ENCODE measurements at regions not wholly inside any gene's neighbourhood (a gene's known extent, or its start where the extent isn't known, plus 50 kb on each side); places are given as distances from the start of the nearest gene placed in this dataset.
"Not testable (repeated sequence)": the region's sequence is repeated elsewhere in the genome, so short reads cannot be mapped to it uniquely, and the experiment has no call there.

- DNase-seq (ENCODE audit: extremely low read depth, low read depth): no peak
Observed at GRCh38 chr18:29488617-29489016, 1311.7 kb upstream of the CDH2 start.

DNA sequence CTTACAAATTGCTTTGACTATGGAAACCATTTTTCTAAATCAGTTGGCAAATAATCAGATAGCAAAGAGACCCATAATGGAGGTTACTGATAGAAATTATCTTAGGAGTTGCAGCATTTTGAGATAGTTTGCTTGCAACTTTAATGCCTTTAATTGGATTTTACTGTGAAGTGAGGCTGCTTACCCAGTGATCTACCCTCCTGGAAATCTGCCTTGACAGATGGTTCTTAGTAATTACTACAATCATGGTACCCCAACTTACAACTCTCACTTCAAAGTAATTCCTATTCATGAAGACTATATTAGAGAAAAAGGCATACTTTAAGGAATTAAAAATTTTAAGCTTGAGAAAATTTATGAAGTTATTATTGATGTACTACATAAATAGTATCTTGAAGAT, 1288.6 kb upstream of the CDH2 start:
- no peak for DNase-seq (ENCODE audit: extremely low read depth, low read depth)

DNA sequence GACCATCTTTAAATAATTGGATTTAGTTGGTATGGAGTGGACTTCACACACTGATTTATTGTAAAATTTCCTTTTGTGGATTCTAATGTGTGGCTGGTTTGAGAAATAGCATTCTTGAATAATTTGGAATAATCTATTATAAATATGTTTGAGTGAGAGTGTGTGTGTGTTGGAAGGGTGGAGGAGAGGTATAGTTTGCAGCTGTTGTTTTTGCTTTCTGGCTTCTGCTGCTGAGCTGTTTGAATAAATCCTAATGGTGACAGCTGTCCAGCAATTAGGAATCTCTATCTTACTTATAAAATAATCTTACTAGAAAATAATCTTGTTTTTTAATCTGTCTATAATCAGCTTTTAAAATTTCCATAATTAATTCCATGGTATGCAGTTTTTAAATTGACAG, 1283.0 kb upstream of the CDH2 start:
- DNase-seq (ENCODE audit: extremely low read depth, low read depth): no peak

DNA sequence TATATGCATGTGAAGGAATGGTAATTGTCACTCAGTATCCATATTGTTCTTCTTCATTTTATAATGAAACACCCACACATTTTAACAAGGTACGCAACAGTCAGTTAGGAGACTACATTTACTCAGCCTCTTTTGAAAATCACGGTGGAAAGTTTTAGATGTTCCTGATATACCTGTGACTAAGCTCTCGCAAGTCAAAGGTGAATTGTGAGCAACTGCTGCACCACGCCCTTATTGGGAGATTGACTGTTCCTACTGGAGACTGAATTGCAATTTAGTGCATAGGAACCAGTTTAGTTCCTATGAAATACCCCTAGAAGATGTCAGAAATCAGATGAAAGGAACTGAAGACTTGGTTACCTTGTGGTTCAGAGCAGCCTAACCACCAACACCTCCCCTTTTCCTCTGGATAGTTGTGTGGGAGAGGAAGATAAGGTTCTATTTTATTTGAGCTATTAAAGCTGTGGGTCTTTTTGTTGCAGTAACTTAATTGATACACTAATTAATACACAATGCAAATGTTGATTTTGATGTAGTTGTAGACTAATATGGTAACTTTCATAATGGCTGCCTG, 1280.5 kb upstream of the CDH2 start:
- no peak for DNase-seq (ENCODE audit: extremely low read depth, low read depth)

- DNase-seq (ENCODE audit: extremely low read depth, low read depth): no peak
Observed at GRCh38 chr18:29449424-29449823, 1272.5 kb upstream of the CDH2 start.

- DNase-seq (ENCODE audit: extremely low read depth, low read depth): no peak
Observed at GRCh38 chr18:29439398-29439797, 1262.5 kb upstream of the CDH2 start.

DNA sequence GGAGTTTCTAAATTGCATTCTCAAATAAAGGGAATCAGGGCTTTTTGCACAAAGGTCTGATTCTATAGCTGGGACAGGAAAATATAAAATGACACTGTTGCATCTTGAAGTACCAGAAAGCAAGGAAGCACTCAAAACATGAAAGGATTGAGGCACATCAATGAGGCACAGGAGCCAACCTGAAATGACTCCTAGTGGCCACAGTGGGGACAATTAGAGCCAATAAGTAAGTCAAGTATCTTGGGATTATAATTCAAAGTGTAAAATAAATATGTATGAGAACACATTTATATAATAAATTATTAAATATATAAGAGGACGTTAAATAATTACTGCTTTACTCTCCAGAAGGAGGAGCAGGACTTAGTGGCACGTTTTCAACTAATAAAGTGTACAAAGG, 1259.5 kb upstream of the CDH2 start:
- no peak for DNase-seq (ENCODE audit: extremely low read depth, low read depth)

- no peak for DNase-seq (ENCODE audit: extremely low read depth, low read depth)
Observed at GRCh38 chr18:29434650-29435049, 1257.7 kb upstream of the CDH2 start.

- DNase-seq (ENCODE audit: extremely low read depth, low read depth): no peak
Observed at GRCh38 chr18:29430416-29430815, 1253.5 kb upstream of the CDH2 start.

DNA sequence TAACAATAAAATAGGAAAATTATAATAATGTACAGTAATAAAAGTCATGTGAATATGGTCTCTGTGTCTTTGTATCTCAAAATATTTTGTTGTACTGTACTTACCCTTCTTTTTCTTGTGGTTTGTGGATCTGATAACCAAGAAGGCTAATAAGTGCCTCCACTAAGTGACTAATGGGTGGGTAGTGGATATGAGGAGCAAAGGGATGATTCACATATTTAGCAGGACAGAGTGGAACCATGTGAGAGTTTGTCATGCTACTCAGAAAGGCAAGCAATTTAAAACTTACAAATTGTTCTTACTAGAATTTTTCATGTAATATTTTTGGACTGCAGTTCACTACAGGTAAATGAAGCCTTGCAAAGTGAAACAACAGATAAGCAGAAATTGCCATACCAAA, 1241.2 kb upstream of the CDH2 start:
- no peak for DNase-seq (ENCODE audit: extremely low read depth, low read depth)

GRCh38 chr18:29406996-29407395, 1230.1 kb upstream of the CDH2 start:
- DNase-seq (ENCODE audit: extremely low read depth, low read depth): no peak

GRCh38 chr18:29397536-29397935, 1220.6 kb upstream of the CDH2 start:
- DNase-seq (ENCODE audit: extremely low read depth, low read depth): no peak

DNA sequence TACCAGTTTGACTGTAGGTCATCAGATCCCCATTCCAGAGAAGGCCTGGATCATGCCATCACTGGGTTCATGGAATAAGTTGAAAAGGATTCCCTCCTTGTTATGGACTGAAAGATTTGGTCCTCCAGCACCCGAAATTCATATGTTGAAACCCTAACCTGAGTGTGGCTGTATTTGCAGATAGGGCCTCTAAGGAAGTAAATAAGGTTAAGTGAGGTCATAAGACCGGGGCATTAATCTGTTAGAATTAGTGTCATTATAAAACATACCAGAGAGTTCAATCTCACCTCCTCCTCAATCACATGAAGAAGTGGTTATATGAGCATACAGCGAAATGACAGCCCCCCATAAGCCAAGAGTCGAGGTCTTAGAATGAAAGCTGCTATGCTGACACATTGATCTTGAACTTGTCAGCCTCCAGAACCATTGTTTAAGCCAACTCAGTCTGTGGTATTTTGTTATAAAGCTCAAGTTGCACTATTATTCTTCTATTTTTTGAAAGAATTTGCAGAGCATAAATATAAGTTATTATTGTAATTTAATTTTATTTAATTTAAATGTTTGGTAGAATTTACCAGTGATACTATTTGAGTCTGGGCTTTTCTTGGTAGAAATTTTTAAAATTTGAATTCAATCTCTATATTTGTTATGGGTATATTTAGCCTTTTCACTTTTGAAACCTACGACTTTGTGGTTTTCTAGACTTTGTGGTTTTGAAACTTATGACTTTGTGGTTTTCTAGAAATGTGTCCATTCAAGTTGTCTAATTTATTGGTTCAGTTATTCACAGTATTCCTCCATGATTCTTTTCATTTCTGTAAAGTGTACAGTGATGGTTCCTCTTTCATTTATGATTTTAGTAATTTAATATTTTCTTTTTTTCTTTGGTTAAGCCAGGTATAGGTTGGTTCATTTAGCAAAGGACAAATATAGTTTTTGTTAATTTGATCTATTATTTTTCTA, 1206.7 kb upstream of the CDH2 start:
- no peak for DNase-seq (ENCODE audit: extremely low read depth, low read depth)

GRCh38 chr18:29378651-29379136, 1201.8 kb upstream of the CDH2 start:
- no peak for DNase-seq (ENCODE audit: extremely low read depth, low read depth)

DNA sequence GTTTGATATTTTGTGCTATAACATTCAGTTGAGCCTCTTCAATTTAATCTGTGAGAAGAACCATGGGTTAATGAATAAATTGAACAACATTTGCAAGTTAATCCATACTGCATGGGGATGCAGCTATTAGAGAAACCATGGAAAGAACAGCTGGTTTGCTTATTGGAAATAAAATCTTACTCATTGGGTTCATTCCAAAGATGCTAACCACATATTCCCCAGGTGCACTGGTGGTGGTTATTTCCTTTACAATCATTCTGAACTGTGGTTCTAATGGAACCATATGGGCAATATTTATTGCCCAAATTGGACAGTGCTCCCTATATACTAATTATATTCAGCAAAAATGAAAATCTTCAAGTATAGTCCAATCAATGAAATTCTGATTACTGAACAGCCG, 1200.4 kb upstream of the CDH2 start:
- no peak for DNase-seq (ENCODE audit: extremely low read depth, low read depth)

DNA sequence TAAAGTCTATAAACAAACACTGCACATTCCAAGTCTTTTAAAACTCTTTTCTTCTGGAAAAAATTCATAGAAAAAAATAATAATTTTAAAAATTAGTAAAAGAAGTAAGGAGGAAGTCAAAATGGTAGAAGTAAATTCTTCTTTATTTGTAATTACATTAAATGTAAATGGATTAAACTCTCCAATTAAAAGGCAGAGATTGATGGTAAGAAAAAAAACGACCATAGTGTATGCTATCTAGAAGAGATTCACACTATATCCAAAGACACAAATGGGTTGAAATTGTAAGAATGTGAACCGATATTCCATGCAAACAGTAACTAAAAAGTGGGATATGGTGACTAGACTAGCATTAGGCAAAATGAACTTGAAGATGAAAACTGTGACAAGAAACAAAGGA, 1196.1 kb upstream of the CDH2 start:
- no peak for DNase-seq (ENCODE audit: extremely low read depth, low read depth)

DNA sequence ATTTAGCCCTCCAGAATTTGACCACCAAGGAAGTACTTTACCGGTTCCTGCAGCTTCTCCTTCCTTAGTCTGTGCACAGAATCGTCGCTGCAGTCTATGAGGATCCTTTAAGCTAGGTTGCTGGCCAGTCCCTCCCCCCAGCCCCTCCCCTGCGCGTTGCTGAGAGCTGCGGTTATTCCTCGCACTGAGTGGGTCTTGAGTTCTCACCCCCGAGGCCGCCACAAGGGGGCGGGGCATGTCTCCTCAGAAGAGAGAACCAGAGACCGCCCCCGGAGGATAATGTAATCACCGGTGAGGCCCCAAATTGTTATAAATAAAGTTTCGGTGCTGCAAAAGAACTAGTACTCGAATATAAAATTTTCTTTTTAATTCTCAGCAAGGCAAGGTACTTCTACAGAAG, 1184.9 kb upstream of the CDH2 start:
- DNase-seq (ENCODE audit: extremely low read depth, low read depth): no peak

DNA sequence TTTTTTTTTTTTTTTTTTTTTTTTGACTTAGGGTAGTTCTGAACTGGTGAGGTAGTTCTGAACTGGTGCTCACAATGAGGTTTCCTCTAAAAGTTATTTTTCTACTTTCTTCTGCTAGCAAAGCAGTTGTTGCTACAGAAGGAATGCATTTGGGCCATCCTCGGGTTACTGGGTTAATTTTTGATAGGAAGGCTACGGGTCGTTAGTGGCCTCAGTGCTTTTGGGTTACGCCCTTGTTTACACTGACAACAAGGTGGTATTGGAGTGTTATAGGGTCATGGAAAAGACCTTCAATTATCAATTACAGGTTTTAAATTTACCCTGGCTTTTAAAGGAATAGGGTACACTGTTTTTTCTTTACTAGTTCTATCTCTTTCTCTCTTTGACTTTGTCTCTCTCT, 1183.7 kb upstream of the CDH2 start:
- not testable (repeated sequence) for DNase-seq (ENCODE audit: extremely low read depth, low read depth)

DNA sequence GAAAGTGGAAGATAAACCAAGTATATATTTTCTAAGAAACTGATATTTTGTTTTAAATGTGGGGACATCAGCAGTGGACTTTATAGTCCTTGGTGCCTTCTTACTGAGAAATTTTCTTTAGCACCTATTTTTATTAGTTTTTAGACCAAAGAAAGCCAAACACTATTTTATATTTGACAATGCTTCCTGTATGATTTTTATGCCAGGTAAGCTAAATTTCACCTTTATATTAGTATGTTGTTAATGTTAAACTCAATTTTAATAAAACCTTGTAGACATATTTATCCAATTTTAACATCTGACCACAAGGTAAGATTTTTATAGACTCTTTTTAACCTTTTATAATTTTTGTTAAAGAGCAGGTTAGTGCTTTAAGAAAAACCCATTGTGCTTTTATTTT, 1182.3 kb upstream of the CDH2 start:
- DNase-seq (ENCODE audit: extremely low read depth, low read depth): not testable (repeated sequence)

DNA sequence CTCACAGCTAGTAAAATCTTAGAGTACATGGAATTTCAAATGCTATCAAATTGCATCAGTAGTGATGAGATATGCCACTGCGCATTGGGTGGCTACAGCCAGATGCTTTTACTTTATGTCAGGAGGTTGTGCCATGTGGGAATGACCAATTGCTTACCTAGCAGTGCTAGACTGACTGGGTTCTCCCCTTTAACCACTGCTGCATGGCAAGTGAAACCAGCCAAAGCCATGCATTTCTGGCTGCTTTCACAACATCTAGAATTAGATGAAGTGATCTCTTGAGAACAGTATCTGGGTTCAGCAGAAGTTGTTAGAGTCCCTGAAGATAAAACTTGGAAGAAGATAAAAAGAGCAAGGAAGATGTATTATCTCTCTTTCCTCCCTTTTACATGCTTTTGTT, 1174.2 kb upstream of the CDH2 start:
- DNase-seq (ENCODE audit: extremely low read depth, low read depth): no peak

DNA sequence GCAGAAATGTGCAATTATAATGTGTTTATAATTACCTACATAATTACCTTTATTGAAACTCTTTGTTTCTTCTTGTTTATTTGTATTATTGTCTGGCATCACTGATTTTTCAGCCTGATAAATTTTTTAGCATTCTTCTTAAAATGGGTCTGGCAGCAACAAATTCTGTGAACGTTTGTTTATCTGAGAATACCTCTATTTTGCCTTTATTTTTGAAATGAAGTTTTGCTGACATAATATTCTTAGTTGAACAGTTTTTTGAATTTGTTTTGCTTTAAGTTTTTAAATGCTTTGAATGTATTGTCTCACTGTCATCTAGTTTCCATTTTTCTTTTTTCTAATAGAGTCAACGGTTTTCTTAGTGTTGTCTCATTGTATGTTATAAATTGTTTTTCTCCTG, 1152.0 kb upstream of the CDH2 start:
- DNase-seq (ENCODE audit: extremely low read depth, low read depth): no peak

DNA sequence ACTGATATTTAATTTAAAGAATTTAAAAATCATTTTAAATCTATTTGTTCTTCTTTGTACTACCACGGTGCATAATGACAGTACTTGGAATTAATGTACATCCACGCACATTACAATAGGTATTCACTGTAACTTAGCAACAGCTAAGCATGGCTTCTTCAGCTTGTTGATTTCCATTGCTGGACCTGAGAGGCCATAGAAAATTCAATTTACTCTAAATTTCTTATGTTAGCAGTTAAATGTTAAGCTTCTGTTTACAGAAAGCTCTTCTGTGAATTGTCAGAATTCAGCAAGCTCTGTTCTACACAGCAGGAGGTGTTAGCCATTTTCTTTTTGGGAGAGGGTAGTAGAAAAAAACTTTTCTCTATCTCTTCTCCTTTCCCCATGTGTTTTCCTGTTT, 1149.3 kb upstream of the CDH2 start:
- DNase-seq (ENCODE audit: extremely low read depth, low read depth): no peak

All from NCI-H460 (cell line).